HFF-Myc (cell line): ENCODE measurements at regions not wholly inside any gene's neighbourhood (a gene's known extent, or its start where the extent isn't known, plus 50 kb on each side); places are given as distances from the start of the nearest gene placed in this dataset.

Source experiments
- DNase-seq: peaks from one replicate; pipeline ENCODE4 v3.0.0-alpha.2; 2011; ENCODE audit warnings: low read depth; ENCODE audit errors: extremely low read depth
- H3K4me3 ChIP-seq: replicated peaks from 2 replicates; pipeline ENCODE4 v1.5.1; 2011; ENCODE audit warnings: low read depth, mild to moderate bottlenecking, control low read depth, low read length
- CTCF ChIP-seq: IDR thresholded peaks from 2 replicates; pipeline ENCODE4 v1.5.1; 2012; ENCODE audit warnings: mild to moderate bottlenecking, low read depth, low read length, control low read depth; ENCODE audit errors: missing control alignments

- no peak for TF ChIP-seq CTCF
- H3K4me3 ChIP-seq = no peak overlapping the region
- DNase-seq = no peak
Observed at GRCh38 chr12:45102818-45103217, 51.9 kb upstream of the DBX2 start.

GRCh38 chr12:45105996-45106395 lies 55.1 kb upstream of the DBX2 start:
- no peak overlapping the region for H3K4me3 ChIP-seq
- TF ChIP-seq CTCF = no peak
- no peak for DNase-seq

- no peak for DNase-seq
- no peak for TF ChIP-seq CTCF
- H3K4me3 ChIP-seq = no peak overlapping the region
Observed at GRCh38 chr12:45112306-45112705, 61.4 kb upstream of the DBX2 start.

GRCh38 chr12:45121224-45121623 lies 70.3 kb upstream of the DBX2 start:
- no peak overlapping the region for H3K4me3 ChIP-seq
- no peak for DNase-seq
- no peak for TF ChIP-seq CTCF

- TF ChIP-seq CTCF = peak; percentile 54
- peak; percentile 36 for DNase-seq
- H3K4me3 ChIP-seq = no peak overlapping the region
Observed at GRCh38 chr12:45122768-45123380, 72.0 kb upstream of the DBX2 start.

- no peak overlapping the region for H3K4me3 ChIP-seq
- TF ChIP-seq CTCF = no peak
- DNase-seq = no peak
Observed at GRCh38 chr12:45124485-45125155, 73.7 kb upstream of the DBX2 start.
